Esophagus squamous epithelium (tissue), 5 donors: ENCODE measurements at regions not wholly inside any gene's neighbourhood (a gene's known extent, or its start where the extent isn't known, plus 50 kb on each side); places are given as distances from the start of the nearest gene placed in this dataset.

ENCODE experiments used
- DNase-seq: peaks from one replicate; lab custom pipeline; 2025; lab: John Stamatoyannopoulos, UW
- H3K27ac ChIP-seq, 4 donors: fragments of 200-600 bp; sonication (generic); one replicate each; pipeline ENCODE4 v1.5.1; 2016 to 2019; ENCODE audit warnings: mild to moderate bottlenecking in 1 of 4
- H3K27me3 ChIP-seq, 4 donors: fragments of 200-600 bp; sonication (generic); 1 replicate in 3 of 4; 2 replicates in 1 of 4; pipeline versions ENCODE4 v1.5.1 to v1.6.0; 2017 to 2021; ENCODE audit warnings: antibody characterized with exemption in 1 of 4
- H3K36me3 ChIP-seq, 3 donors: fragments of 200-600 bp; sonication (generic); one replicate each; pipeline ENCODE4 v1.5.1; 2016 to 2019
- H3K4me1 ChIP-seq, 3 donors: fragments of 200-600 bp; sonication (generic); one replicate each; pipeline ENCODE4 v1.5.1; 2017 to 2019
- H3K4me3 ChIP-seq, 4 donors: fragments of 200-600 bp; sonication (generic); 1 replicate in 3 of 4; 2 replicates in 1 of 4; pipeline ENCODE4 v1.5.1; 2016 to 2019; ENCODE audit warnings: mild to moderate bottlenecking in 2 of 4, moderate library complexity in 1 of 4
- H3K9me3 ChIP-seq, 3 donors: fragments of 200-600 bp; sonication (generic); one replicate each; pipeline ENCODE4 v1.5.1; 2016 to 2019
- POLR2A ChIP-seq, 4 donors: fragments of 450-650 bp; IDR thresholded peaks; one replicate each; pipeline ENCODE4 v1.6.1; 2017; ENCODE audit warnings: antibody characterized with exemption in 4 of 4, mild to moderate bottlenecking in 4 of 4, moderate library complexity in 3 of 4
- WGBS, 2 donors: methylation state at CpG; one replicate each; pipeline ENCODE4 v1.1.5; 2018; 5-methylcytosine and 5-hydroxymethylcytosine counted together
- intact Hi-C: fragments of 100-400 bp; cut with DNase I; formaldehyde crosslinking; loops from one replicate; pipeline ENCODE4 v1.15.0; 2022
- TF ChIP-seq, protein P1 (sequence below), 6 experiments: fragments of 450-650 bp in 4 of 6; fragments of 200-600 bp in 2 of 6; sonication (generic) in 2 of 6; IDR thresholded peaks; one replicate each; pipeline ENCODE4 v1.5.1; 2016 to 2019; ENCODE audit warnings: antibody characterized with exemption in 6 of 6, mild to moderate bottlenecking in 4 of 6, moderate library complexity in 4 of 6
- donor health status: DM: yes; HTN: yes; CAD: no.

DNA sequence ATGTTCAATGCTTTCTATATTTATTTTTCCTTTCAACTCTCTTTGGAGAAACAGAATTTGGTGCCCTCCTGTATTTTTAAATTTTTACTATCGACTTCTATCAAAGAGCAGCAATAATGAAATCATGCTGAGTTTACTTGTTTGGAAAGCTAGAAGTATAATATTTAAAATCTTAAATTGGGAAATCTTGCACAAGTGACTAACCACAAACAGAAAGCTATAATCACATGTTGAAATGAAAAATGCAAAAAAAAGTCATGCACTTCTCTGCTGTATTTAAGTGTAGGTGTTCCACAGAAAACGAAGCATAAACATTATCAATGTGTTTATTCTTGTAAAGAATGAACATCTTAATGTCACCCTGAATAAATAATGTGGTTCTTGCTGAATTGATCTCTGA, 306.1 kb downstream of the PCDH18 start:
- 56 to 69% methylated on average over 2 of the region's 2 CpGs for WGBS, 2 donors
- DNase-seq: no peak
- Histone ChIP-seq H3K4me1 (no peaks in the 10 kb centered on the region), H3K27me3 (no peaks in the 10 kb centered on the region), H3K36me3 (no peaks in the 10 kb centered on the region), H3K9me3 (no peaks in the 10 kb centered on the region), H3K27ac (no peak overlapping the region), H3K4me3 (no peak overlapping the region)
- no peak for TF ChIP-seq POLR2A (IDR thresholded peaks at IDR 0.05)
- TF ChIP-seq, protein P1, sequence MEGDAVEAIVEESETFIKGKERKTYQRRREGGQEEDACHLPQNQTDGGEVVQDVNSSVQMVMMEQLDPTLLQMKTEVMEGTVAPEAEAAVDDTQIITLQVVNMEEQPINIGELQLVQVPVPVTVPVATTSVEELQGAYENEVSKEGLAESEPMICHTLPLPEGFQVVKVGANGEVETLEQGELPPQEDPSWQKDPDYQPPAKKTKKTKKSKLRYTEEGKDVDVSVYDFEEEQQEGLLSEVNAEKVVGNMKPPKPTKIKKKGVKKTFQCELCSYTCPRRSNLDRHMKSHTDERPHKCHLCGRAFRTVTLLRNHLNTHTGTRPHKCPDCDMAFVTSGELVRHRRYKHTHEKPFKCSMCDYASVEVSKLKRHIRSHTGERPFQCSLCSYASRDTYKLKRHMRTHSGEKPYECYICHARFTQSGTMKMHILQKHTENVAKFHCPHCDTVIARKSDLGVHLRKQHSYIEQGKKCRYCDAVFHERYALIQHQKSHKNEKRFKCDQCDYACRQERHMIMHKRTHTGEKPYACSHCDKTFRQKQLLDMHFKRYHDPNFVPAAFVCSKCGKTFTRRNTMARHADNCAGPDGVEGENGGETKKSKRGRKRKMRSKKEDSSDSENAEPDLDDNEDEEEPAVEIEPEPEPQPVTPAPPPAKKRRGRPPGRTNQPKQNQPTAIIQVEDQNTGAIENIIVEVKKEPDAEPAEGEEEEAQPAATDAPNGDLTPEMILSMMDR (IDR thresholded peaks at IDR 0.05): no peak
- intact Hi-C loops: no loop called here

DNA sequence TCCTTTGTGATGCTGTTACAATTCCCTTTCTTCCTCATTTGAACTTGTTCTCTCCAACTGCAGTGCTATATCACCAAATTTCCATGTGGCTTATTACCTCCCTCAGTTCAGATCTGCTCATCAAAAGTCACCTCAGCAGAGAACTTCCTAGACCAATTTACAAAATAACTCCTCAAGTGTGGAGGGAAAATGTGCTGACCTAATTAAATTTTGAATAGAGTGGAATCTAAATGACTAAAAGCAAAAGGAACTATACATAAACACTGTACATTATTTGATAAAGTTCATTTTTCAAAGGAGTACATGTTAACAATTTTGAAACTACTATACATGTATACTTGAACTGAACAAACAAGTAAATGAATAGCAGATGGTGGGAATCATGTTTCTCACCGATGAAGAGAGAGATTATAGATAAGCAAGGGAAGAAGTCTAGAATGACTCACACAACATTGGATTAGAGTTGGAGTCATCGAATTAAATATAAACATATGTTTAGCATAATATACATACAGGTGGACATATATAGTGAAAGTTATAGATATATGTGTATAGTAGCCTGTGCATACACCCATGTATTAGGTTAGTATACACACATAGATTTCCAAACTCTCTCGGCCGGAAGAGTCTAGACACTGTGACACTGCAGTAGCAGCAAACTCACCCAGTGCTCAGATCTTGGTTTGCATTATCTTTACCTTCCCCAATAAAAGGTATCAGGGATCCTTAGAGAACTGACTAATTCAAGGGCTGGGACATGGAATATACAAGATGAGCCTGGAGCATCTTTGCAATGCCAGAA, 318.7 kb downstream of the PCDH18 start:
- Histone ChIP-seq H3K27me3 (no peaks in the 10 kb centered on the region), H3K27ac (no peak overlapping the region), H3K9me3 (no peaks in the 10 kb centered on the region), H3K4me3 (no peak overlapping the region), H3K36me3 (no peaks in the 10 kb centered on the region), H3K4me1 (no peaks in the 10 kb centered on the region)
- no peak for TF ChIP-seq POLR2A (IDR thresholded peaks at IDR 0.05)
- TF ChIP-seq, protein P1 (IDR thresholded peaks at IDR 0.05): no peak
- DNase-seq: no peak
- 74 to 77% methylated on average over 4 of the region's 4 CpGs for WGBS, 2 donors
- intact Hi-C loops: no loop called here

DNA sequence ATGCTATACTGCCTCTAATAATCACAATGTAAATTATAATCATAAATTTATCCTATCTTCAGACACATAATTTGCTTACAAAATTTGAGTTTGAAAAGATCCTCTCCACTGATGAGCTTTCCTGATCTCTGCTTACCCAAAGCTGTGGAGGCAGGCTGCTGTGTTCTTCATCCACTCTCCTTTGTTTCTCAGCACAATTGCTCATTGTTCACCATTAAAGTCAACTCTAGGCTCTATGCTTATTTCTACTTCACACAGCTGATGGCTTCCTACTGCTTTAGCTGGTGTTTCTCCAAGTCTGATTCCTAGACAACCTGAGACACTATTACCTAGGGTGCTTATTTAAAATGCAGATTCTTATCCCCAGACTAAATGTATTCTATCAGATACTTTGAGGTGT, 319.7 kb downstream of the PCDH18 start:
- TF ChIP-seq POLR2A (IDR thresholded peaks at IDR 0.05): no peak
- TF ChIP-seq, protein P1 (IDR thresholded peaks at IDR 0.05): no peak
- H3K4me3 ChIP-seq: no peak overlapping the region
- no peak for DNase-seq
- H3K4me1 ChIP-seq: no peaks in the 10 kb centered on the region
- intact Hi-C loops: no loop called here
- H3K36me3 ChIP-seq: no peaks in the 10 kb centered on the region
- H3K27ac ChIP-seq: no peak overlapping the region
- H3K9me3 ChIP-seq: no peaks in the 10 kb centered on the region
- H3K27me3 ChIP-seq: no peaks in the 10 kb centered on the region

DNA sequence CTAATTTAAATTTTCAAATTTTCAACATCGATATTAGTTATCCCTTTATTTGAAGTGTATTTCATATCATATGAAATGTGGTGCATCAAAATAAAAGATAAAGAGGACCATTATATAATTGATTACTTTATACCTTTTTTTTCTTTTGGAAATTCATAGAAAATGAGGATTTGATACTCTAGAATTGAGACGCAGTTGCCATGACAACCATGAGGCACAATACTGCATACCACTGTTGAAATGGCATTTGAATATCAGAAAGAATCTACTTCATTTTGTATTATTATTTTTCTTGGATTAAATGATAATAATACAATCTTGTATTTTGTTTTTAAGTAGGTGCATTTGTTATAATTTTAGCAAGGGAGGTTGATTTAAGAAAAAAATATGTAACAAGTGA, 323.1 kb downstream of the PCDH18 start:
- Histone ChIP-seq H3K36me3 (no peaks in the 10 kb centered on the region), H3K4me3 (no peak overlapping the region), H3K9me3 (no peaks in the 10 kb centered on the region), H3K27me3 (no peaks in the 10 kb centered on the region), H3K27ac (no peak overlapping the region), H3K4me1 (no peaks in the 10 kb centered on the region)
- intact Hi-C loops: no loop called here
- no peak for DNase-seq
- TF ChIP-seq, protein P1 (IDR thresholded peaks at IDR 0.05): no peak
- TF ChIP-seq POLR2A (IDR thresholded peaks at IDR 0.05): no peak
- 78 to 81% methylated on average over 2 of the region's 2 CpGs for WGBS, 2 donors

DNA sequence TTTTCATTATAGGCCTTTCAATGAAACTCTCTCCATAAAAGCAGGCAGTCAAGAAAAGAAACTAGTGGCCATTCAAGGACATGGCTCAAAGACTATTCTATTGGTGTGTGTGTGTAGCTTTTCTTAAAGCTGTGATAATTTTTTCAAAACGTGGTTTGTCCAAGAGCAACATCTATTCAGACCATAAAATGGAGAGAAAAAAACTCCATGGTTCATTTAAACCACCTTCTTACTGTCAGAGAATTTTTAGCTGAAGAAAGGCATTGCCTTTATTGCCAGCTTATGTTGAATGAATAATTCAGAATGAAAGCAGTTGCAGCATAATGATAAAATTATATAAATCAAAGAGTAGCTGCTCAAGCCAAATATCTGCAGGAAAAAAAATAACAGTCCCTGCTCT, 325.5 kb downstream of the PCDH18 start:
- no peak for DNase-seq
- TF ChIP-seq POLR2A (IDR thresholded peaks at IDR 0.05): no peak
- TF ChIP-seq, protein P1 (IDR thresholded peaks at IDR 0.05): no peak
- intact Hi-C loops: no loop called here
- 0% methylated on average over 1 of the region's 1 CpG for WGBS, 2 donors
- Histone ChIP-seq H3K27ac (no peak overlapping the region), H3K4me1 (no peaks in the 10 kb centered on the region), H3K27me3 (no peaks in the 10 kb centered on the region), H3K9me3 (no peaks in the 10 kb centered on the region), H3K4me3 (no peak overlapping the region), H3K36me3 (no peaks in the 10 kb centered on the region)
